GM12878 (cell line): ENCODE measurements at regions not wholly inside any gene's neighbourhood (a gene's known extent, or its start where the extent isn't known, plus 50 kb on each side); places are given as distances from the start of the nearest gene placed in this dataset.

Experiments used
- ATAC-seq: fragments of 200-7000 bp; cut with Tn5 transposase; 3 replicates; pipeline ENCODE4 v1.9.1; 2020; ENCODE audit warnings: mild to moderate bottlenecking, moderate library complexity
- BruUV-seq: library from RNA; stranded (reverse); fragments of 400-500 nt; replicated peaks from 2 replicates; lab custom pipeline; 2021; lab: Mats Ljungman, UMichigan
- CTCF ChIA-PET: fragments of 300-600 bp; sonication (Branson Sonifier 250); formaldehyde crosslinking; extraction: SDS; loops from one replicate; lab custom pipeline; 2021; ENCODE audit warnings: inconsistent platforms; lab: Yijun Ruan, JAX
- POLR2A ChIA-PET: fragments of 350-600 bp; formaldehyde crosslinking; extraction: SDS; loops from one replicate; lab custom pipeline; 2021; ENCODE audit warnings: inconsistent platforms; lab: Charles Lee
- RAD21 ChIA-PET: fragments of 300-600 bp; sonication (Branson Sonifier 250); formaldehyde crosslinking; loops from one replicate; lab custom pipeline; 2023; ENCODE audit warnings: antibody characterized with exemption; ENCODE audit not compliant: unreplicated experiment; lab: Charles Lee
- SMC1A ChIA-PET: fragments of 300-600 bp; sonication (Branson Sonifier 250); formaldehyde crosslinking; loops from one replicate; lab custom pipeline; 2023; ENCODE audit not compliant: unreplicated experiment, uncharacterized antibody; lab: Charles Lee
- DNase-seq: peaks from one replicate; pipeline ENCODE4 v3.0.0-alpha.2; 2011; ENCODE audit warnings: low read depth, low spot score
- FAIRE-seq: peaks from 3 replicates; lab custom pipeline; 2011; peaks lifted over from hg19 to GRCh38; lab: Jason Lieb, UNC
- H2AFZ ChIP-seq: 2 replicates; pipeline ENCODE4 v1.6.0; 2011; ENCODE audit warnings: low read depth, low read length, control low read depth; ENCODE audit not compliant: control insufficient read depth
- H3K27ac ChIP-seq: 2 replicates; pipeline ENCODE4 v1.5.1; 2011; ENCODE audit warnings: control low read depth; ENCODE audit not compliant: control insufficient read depth, insufficient read depth
- H3K27me3 ChIP-seq, 2 experiments: replicated peaks in 1 of 2; 2 replicates each; pipeline versions ENCODE4 v1.6.0 to v1.6.1; 2011; ENCODE audit warnings: low read length in 1 of 2; ENCODE audit not compliant: control insufficient read depth in 2 of 2, insufficient read depth in 2 of 2
- H3K36me3 ChIP-seq, 2 experiments: 2 replicates each; pipeline ENCODE4 v1.5.1; 2011; ENCODE audit warnings: low read length in 1 of 2; ENCODE audit not compliant: control insufficient read depth in 2 of 2, insufficient read depth in 2 of 2
- H3K4me1 ChIP-seq: 2 replicates; pipeline ENCODE4 v1.6.1; 2011; ENCODE audit warnings: mild to moderate bottlenecking, low read length, moderate library complexity, mixed read lengths; ENCODE audit not compliant: control insufficient read depth, insufficient read depth
- H3K4me2 ChIP-seq: 2 replicates; pipeline ENCODE4 v1.6.0; 2011; ENCODE audit warnings: control low read depth; ENCODE audit not compliant: control insufficient read depth, insufficient read depth
- H3K4me3 ChIP-seq: fragments of 200-600 bp; sonication (generic); 2 replicates; pipeline ENCODE4 v1.5.1; 2016
- H3K79me2 ChIP-seq: 2 replicates; pipeline ENCODE4 v1.6.0; 2011; ENCODE audit warnings: low read length; ENCODE audit not compliant: control insufficient read depth, insufficient read depth
- H3K9ac ChIP-seq: 2 replicates; pipeline ENCODE4 v1.8.0; 2011; ENCODE audit warnings: low read length, control low read depth, mixed read lengths; ENCODE audit not compliant: control insufficient read depth, insufficient read depth
- H3K9me3 ChIP-seq: replicated peaks from 3 replicates; pipeline ENCODE4 v1.5.1; 2011; ENCODE audit warnings: mild to moderate bottlenecking, low read length; ENCODE audit not compliant: control insufficient read depth, insufficient read depth
- H4K20me1 ChIP-seq: 2 replicates; pipeline ENCODE4 v1.6.0; 2011; ENCODE audit not compliant: control insufficient read depth, insufficient read depth
- ATF2 ChIP-seq: IDR thresholded peaks from 2 replicates; pipeline ENCODE4 v1.6.1; 2012; ENCODE audit warnings: low read length, inconsistent platforms
- BACH1 ChIP-seq: fragments of 450-650 bp; IDR thresholded peaks from 2 replicates; pipeline ENCODE4 v1.6.1; 2017; ENCODE audit warnings: mild to moderate bottlenecking, borderline replicate concordance
- BRCA1 ChIP-seq: IDR thresholded peaks from 2 replicates; pipeline ENCODE4 v1.6.1; 2011; ENCODE audit warnings: low read depth, low read length, improper control_type of control experiment
- E4F1 ChIP-seq: fragments of 450-650 bp; IDR thresholded peaks from 2 replicates; pipeline ENCODE4 v1.6.1; 2018; ENCODE audit warnings: borderline replicate concordance, mild to moderate bottlenecking; ENCODE audit not compliant: partially characterized antibody
- EZH2 ChIP-seq: IDR thresholded peaks from 2 replicates; pipeline ENCODE4 v1.6.1; 2012; ENCODE audit warnings: low read depth, mild to moderate bottlenecking, control low read depth, inconsistent platforms, low read length, borderline replicate concordance; ENCODE audit not compliant: control insufficient read depth
- KAT2A ChIP-seq: conservative IDR thresholded peaks from 2 replicates; pipeline ENCODE4 v1.6.1; 2011; ENCODE audit warnings: low read depth, low read length; ENCODE audit not compliant: control insufficient read depth
- MTA3 ChIP-seq: IDR thresholded peaks from 2 replicates; pipeline ENCODE4 v1.6.1; 2012; ENCODE audit warnings: low read length, inconsistent platforms, borderline replicate concordance
- NRF1 ChIP-seq: conservative IDR thresholded peaks from 2 replicates; pipeline ENCODE4 v1.6.1; 2011; ENCODE audit warnings: mild to moderate bottlenecking, low read depth, low read length, improper control_type of control experiment
- SMARCA5 ChIP-seq: fragments of 450-650 bp; IDR thresholded peaks from 2 replicates; pipeline ENCODE4 v1.6.1; 2017; ENCODE audit warnings: mild to moderate bottlenecking
- SMC3 ChIP-seq: IDR thresholded peaks from 2 replicates; pipeline ENCODE4 v1.6.1; 2011; ENCODE audit warnings: low read length, improper control_type of control experiment, borderline replicate concordance
- USF2 ChIP-seq: IDR thresholded peaks from 2 replicates; pipeline ENCODE4 v1.6.1; 2011; ENCODE audit warnings: low read depth, low read length, improper control_type of control experiment, borderline replicate concordance
- YY1 ChIP-seq: IDR thresholded peaks from 2 replicates; pipeline ENCODE4 v1.6.1; 2011; ENCODE audit warnings: low read depth, mild to moderate bottlenecking, low read length
- ZNF24 ChIP-seq: fragments of 450-650 bp; IDR thresholded peaks from 2 replicates; pipeline ENCODE4 v1.6.1; 2017; ENCODE audit warnings: antibody characterized with exemption, mild to moderate bottlenecking
- in situ Hi-C: fragments of 300-500 bp; cut with MboI; formaldehyde crosslinking; loops from 9 replicates; pipeline ENCODE4 v1.14.3; 2018; ENCODE audit warnings: mixed read lengths
- intact Hi-C: fragments of 100-400 bp; cut with micrococcal nuclease; formaldehyde crosslinking; loops from one replicate; pipeline ENCODE4 v1.14.2; 2022; ENCODE audit not compliant: unreplicated experiment

GRCh38 chr21:19914028-19914427 lies 1084.2 kb upstream of the NCAM2 start (continued):
- no peak for TF ChIP-seq USF2
- no peak for TF ChIP-seq ZNF24
- no peak for TF ChIP-seq ATF2
- TF ChIP-seq SMC3, result no peak
- TF ChIP-seq, all 136 proteins: peak for 0

- Histone ChIP-seq H3K4me1 (no peaks in the 10 kb centered on the region), H3K27ac (no peak overlapping the region), H2AFZ (no peak overlapping the region), H4K20me1 (no peaks in the 10 kb centered on the region), H3K4me3 (no peak overlapping the region), H3K36me3 (no peaks in the 10 kb centered on the region), H3K79me2 (no peaks in the 10 kb centered on the region), H3K27me3 (no peaks in the 10 kb centered on the region), H3K9ac (no peak overlapping the region), H3K9me3 (no peaks in the 10 kb centered on the region), H3K4me2 (no peak overlapping the region)
- SMC1A ChIA-PET, result no interaction called here
- in situ Hi-C loops (no loop called here), intact Hi-C loops (no loop called here)
- FAIRE-seq, result no peak
- ATAC-seq, result no peak
- RAD21 ChIA-PET, result interaction anchor here (1.1 kb wide), 1 partner anchor 77 kb away, joined by 3 read pairs; no protein-coding TSS in a partner anchor
- no peak for DNase-seq
- TF ChIP-seq YY1, result no peak
- TF ChIP-seq BRCA1, result no peak
- no peak for TF ChIP-seq KAT2A
- no peak for TF ChIP-seq SMARCA5
- TF ChIP-seq E4F1, result no peak
- no peak for TF ChIP-seq EZH2
- TF ChIP-seq BACH1, result no peak
- no peak for TF ChIP-seq MTA3
- no peak for TF ChIP-seq NRF1
- POLR2A ChIA-PET, result no interaction called here
- CTCF ChIA-PET, result no interaction called here
- BruUV-seq, result no TSS peak
These were observed 1077.0 kb upstream of the NCAM2 start for GRCh38 chr21:19921211-19921610.
